ENCODE measurements at regions not wholly inside any gene's neighbourhood (a gene's known extent, or its start where the extent isn't known, plus 50 kb on each side); places are given as distances from the start of the nearest gene placed in this dataset.

DNA sequence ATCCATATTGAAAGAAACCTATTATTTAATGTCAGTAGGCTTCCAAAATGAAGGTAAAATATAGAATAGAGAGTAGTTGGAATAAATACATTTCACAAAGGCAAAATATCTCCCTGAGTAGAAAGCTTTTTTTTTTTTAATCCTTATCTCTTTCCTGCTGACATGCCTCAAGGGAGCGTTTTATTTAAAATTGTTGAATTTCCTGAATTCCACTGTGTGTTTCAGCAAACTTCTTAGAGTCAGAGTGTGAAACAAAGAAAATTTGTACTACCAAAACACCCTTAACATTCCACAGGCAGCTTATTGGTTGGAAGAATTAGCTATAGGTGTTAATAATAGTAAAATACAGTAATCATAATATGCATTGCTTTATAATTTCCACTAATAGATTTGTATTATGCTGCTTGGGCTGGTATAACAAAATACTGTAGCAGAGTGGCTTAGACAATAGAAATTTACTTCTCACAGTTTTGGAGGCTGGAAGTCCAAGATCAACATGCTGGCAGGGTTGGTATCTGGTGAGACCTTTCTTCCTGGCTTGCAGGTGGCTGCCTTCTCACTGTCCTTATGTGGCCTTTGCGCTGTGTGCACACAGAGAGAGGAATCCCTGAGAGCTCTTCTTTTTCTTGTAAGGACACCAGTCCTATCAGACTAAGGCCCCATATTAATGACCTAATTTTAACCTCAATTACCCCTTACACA is 468.4 kb upstream of the C1orf87 start:
- H3K27ac ChIP-seq (ENCODE audit: low read length), result no peak overlapping the region
- H3K4me2 ChIP-seq (ENCODE audit: low read depth, low read length, poor library complexity, severe bottlenecking), result no peak overlapping the region
- no peak for DNase-seq
- no peak overlapping the region for H2AFZ ChIP-seq (ENCODE audit: low read length)
- no peaks in the 10 kb centered on the region for H3K4me1 ChIP-seq (ENCODE audit: low read length)
- no peaks in the 10 kb centered on the region for H3K27me3 ChIP-seq (ENCODE audit: low read length)
- no peaks in the 10 kb centered on the region; the same call in 1 of the 2 replicates for H3K9me2 ChIP-seq (replicated peaks; ENCODE audit: insufficient read depth, low read length)
- H3K9me3 ChIP-seq (ENCODE audit: low read length), result no peaks in the 10 kb centered on the region
- H3K79me2 ChIP-seq (ENCODE audit: low read length), result no peaks in the 10 kb centered on the region
- no peaks in the 10 kb centered on the region for H4K20me1 ChIP-seq (ENCODE audit: insufficient read depth, low read depth, low read length)
- no peak overlapping the region for H3K4me3 ChIP-seq (ENCODE audit: low read length)
- no peaks in the 10 kb centered on the region for H3K36me3 ChIP-seq (ENCODE audit: insufficient read depth, low read length)
- H3K9ac ChIP-seq (ENCODE audit: low read length), result no peak overlapping the region

DNA sequence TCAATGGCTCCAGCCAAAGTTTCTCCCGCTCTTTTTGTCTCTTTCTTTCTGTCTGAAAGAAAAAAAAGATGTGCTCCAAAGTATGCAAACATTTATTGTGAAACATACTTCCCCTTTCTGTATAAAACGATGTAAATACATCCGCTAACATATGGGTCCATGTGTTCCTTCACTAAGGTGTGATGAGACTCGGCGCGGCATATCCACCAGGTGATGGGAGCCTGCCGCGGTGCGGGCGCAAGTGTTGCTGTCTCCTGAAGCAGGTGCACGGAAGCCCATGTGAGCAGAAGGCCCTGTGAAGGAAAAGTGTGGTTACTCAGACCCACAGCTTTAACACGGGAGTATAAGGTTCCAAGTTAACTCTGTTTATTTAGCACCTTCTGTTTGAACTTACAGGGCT is 466.6 kb upstream of the C1orf87 start:
- Histone ChIP-seq H2AFZ (ENCODE audit: low read length) (no peak overlapping the region), H3K9ac (ENCODE audit: low read length) (no peak overlapping the region), H3K4me2 (ENCODE audit: low read depth, low read length, poor library complexity, severe bottlenecking) (no peak overlapping the region)

DNA sequence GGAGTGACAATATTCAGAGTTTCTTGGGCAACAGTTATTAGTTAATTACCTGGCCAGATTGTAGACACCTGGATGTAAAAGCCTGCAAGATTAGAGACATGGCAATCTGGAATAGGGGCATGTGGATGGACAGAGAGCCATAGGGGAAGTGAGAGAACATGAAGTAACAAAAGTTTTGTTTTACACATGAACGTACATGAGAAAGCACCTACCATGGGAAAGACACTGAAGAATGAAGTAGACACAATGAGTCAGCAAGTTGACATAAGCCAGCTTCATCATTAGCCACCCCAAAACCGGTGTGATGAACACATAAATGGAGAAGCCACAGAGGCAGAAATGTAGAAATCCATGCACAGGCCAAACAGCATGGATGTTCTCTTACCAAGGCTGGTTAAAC is 462.1 kb upstream of the C1orf87 start:
- Histone ChIP-seq H3K27ac (ENCODE audit: low read length) (no peak overlapping the region), H3K79me2 (ENCODE audit: low read length) (no peaks in the 10 kb centered on the region), H3K4me1 (ENCODE audit: low read length) (no peaks in the 10 kb centered on the region), H3K4me3 (ENCODE audit: low read length) (no peak overlapping the region), H2AFZ (ENCODE audit: low read length) (no peak overlapping the region), H3K27me3 (ENCODE audit: low read length) (no peaks in the 10 kb centered on the region), H4K20me1 (ENCODE audit: insufficient read depth, low read depth, low read length) (no peaks in the 10 kb centered on the region), H3K4me2 (ENCODE audit: low read depth, low read length, poor library complexity, severe bottlenecking) (no peak overlapping the region), H3K9me2 (replicated peaks; ENCODE audit: insufficient read depth, low read length) (no peaks in the 10 kb centered on the region), H3K9ac (ENCODE audit: low read length) (no peak overlapping the region), H3K9me3 (ENCODE audit: low read length) (no peaks in the 10 kb centered on the region), H3K36me3 (ENCODE audit: insufficient read depth, low read length) (no peaks in the 10 kb centered on the region)
- DNase-seq, result no peak

More for the DNA sequence above, 466.6 kb upstream of the C1orf87 start:
- H3K27ac ChIP-seq (ENCODE audit: low read length), result no peak overlapping the region
- H4K20me1 ChIP-seq (ENCODE audit: insufficient read depth, low read depth, low read length), result no peaks in the 10 kb centered on the region
- no peaks in the 10 kb centered on the region; the same call in 1 of the 2 replicates for H3K9me2 ChIP-seq (replicated peaks; ENCODE audit: insufficient read depth, low read length)
- H3K79me2 ChIP-seq (ENCODE audit: low read length), result no peaks in the 10 kb centered on the region
- H3K4me1 ChIP-seq (ENCODE audit: low read length), result no peaks in the 10 kb centered on the region
- no peaks in the 10 kb centered on the region for H3K9me3 ChIP-seq (ENCODE audit: low read length)
- no peak overlapping the region for H3K4me3 ChIP-seq (ENCODE audit: low read length)
- H3K27me3 ChIP-seq (ENCODE audit: low read length), result no peaks in the 10 kb centered on the region
- no peaks in the 10 kb centered on the region for H3K36me3 ChIP-seq (ENCODE audit: insufficient read depth, low read length)
- DNase-seq, result no peak

DNA sequence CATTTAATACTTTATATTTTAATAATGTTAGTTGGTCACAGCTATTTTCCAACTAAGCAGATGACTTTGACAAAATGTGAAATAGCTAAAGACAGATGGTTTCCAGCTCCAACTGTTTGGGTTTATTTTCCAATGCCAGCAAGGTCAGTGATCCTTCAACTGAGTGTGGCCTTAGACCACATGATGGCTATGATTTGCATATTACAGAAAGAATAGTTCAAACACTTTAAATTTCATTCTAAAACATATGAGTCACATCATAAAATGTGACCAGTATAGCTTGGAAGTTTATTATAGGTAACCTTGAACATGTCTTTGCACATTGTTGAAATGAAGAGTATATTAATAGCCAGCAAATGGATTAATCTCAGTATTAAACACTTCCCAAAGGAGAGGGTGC is 454.0 kb upstream of the C1orf87 start:
- Histone ChIP-seq H3K4me3 (ENCODE audit: low read length) (no peak overlapping the region), H3K36me3 (ENCODE audit: insufficient read depth, low read length) (no peaks in the 10 kb centered on the region), H3K79me2 (ENCODE audit: low read length) (no peaks in the 10 kb centered on the region), H3K4me2 (ENCODE audit: low read depth, low read length, poor library complexity, severe bottlenecking) (no peak overlapping the region), H2AFZ (ENCODE audit: low read length) (no peak overlapping the region), H3K9me3 (ENCODE audit: low read length) (no peaks in the 10 kb centered on the region), H4K20me1 (ENCODE audit: insufficient read depth, low read depth, low read length) (no peaks in the 10 kb centered on the region), H3K9ac (ENCODE audit: low read length) (no peak overlapping the region), H3K4me1 (ENCODE audit: low read length) (no peaks in the 10 kb centered on the region), H3K9me2 (replicated peaks; ENCODE audit: insufficient read depth, low read length) (no peaks in the 10 kb centered on the region), H3K27ac (ENCODE audit: low read length) (no peak overlapping the region), H3K27me3 (ENCODE audit: low read length) (no peaks in the 10 kb centered on the region)
- DNase-seq, result no peak

DNA sequence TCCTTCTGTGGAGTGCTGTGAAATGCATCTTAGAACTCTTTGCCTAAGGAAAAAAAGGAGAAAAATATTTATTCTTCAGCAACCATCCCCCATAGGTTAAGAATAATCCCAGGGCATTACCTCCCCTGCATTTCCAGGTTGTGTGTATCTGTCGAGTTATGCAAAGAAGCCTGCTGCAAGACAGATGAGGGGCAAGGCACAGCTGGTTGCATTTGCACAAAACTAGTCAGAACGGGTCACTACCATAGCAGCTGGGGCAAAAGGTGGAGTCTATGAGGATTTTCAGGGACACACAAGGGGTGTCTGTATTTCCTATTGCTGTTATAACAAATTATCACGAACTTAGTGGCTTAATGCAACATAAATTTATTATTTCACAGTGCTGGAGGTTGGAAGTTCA is 443.4 kb upstream of the C1orf87 start:
- Histone ChIP-seq H2AFZ (ENCODE audit: low read length) (no peak overlapping the region), H3K4me2 (ENCODE audit: low read depth, low read length, poor library complexity, severe bottlenecking) (no peak overlapping the region), H3K27ac (ENCODE audit: low read length) (no peak overlapping the region), H3K36me3 (ENCODE audit: insufficient read depth, low read length) (no peaks in the 10 kb centered on the region), H3K79me2 (ENCODE audit: low read length) (no peaks in the 10 kb centered on the region), H3K27me3 (ENCODE audit: low read length) (no peaks in the 10 kb centered on the region), H3K9ac (ENCODE audit: low read length) (no peak overlapping the region), H3K4me3 (ENCODE audit: low read length) (no peak overlapping the region), H3K9me2 (replicated peaks; ENCODE audit: insufficient read depth, low read length) (no peaks in the 10 kb centered on the region), H3K4me1 (ENCODE audit: low read length) (no peaks in the 10 kb centered on the region), H3K9me3 (ENCODE audit: low read length) (no peaks in the 10 kb centered on the region), H4K20me1 (ENCODE audit: insufficient read depth, low read depth, low read length) (no peaks in the 10 kb centered on the region)
- DNase-seq, result no peak

DNA sequence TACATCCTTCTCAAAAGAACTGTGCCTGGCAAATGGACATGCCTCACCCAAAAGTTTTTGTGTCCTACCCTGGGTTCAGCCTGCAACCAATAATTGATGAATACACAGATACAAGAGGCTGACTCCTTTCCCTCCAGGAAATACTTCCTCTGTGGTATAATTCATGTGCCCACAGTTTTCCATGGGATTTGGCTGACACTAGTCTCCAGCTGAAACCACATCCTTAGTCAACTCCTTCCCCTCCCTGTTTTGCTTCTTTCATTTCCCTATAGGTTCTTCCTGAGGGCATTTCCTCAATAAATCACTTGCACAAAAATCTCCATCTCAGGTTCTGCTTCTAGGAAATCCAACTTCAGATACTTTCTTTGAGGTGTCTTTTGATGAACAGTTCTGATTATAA is 436.6 kb upstream of the C1orf87 start:
- no peaks in the 10 kb centered on the region for H3K79me2 ChIP-seq (ENCODE audit: low read length)
- H3K27me3 ChIP-seq (ENCODE audit: low read length), result no peaks in the 10 kb centered on the region
- H4K20me1 ChIP-seq (ENCODE audit: insufficient read depth, low read depth, low read length), result no peaks in the 10 kb centered on the region
- no peaks in the 10 kb centered on the region for H3K36me3 ChIP-seq (ENCODE audit: insufficient read depth, low read length)
- H3K9me3 ChIP-seq (ENCODE audit: low read length), result no peaks in the 10 kb centered on the region
- no peaks in the 10 kb centered on the region for H3K4me1 ChIP-seq (ENCODE audit: low read length)
- H2AFZ ChIP-seq (ENCODE audit: low read length), result no peak overlapping the region
- no peak for DNase-seq
- no peak overlapping the region for H3K4me2 ChIP-seq (ENCODE audit: low read depth, low read length, poor library complexity, severe bottlenecking)
- H3K4me3 ChIP-seq (ENCODE audit: low read length), result no peak overlapping the region
- no peak overlapping the region for H3K27ac ChIP-seq (ENCODE audit: low read length)
- no peak overlapping the region for H3K9ac ChIP-seq (ENCODE audit: low read length)
- H3K9me2 ChIP-seq (replicated peaks; ENCODE audit: insufficient read depth, low read length), result no peaks in the 10 kb centered on the region

DNA sequence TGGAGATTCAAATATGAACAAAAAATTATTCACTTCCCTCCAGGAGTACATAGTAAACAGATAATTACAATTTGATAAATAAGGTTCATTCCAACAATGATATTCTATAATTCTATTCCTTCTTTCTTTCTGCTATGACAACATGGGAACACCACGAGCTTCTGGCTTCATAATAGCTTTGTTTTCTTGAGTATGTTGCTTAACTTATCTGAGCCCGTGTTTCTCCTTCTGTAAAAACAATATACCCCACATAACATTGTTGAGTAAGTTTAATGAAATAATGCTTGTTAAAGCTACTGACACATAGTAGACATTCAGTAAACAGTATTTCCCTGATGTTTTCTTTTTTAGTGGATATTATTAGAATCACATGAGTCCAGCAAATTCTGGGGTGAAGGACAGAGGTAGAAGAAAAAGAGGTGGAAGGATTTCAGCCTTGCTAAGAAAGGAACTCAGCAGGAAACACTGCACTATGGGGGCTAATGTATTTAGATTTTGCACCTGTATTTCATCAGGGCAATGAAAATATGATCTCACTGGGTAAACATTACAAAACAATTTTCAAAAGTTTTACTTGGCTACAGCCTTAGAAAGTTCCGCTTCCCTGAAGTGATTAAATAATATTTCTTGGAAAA is 430.8 kb upstream of the C1orf87 start:
- H3K36me3 ChIP-seq (ENCODE audit: insufficient read depth, low read length), result no peaks in the 10 kb centered on the region
- no peak overlapping the region for H3K27ac ChIP-seq (ENCODE audit: low read length)
- H4K20me1 ChIP-seq (ENCODE audit: insufficient read depth, low read depth, low read length), result no peaks in the 10 kb centered on the region
- H3K4me1 ChIP-seq (ENCODE audit: low read length), result no peaks in the 10 kb centered on the region
- no peaks in the 10 kb centered on the region for H3K9me3 ChIP-seq (ENCODE audit: low read length)
- H2AFZ ChIP-seq (ENCODE audit: low read length), result no peak overlapping the region
- H3K4me3 ChIP-seq (ENCODE audit: low read length), result no peak overlapping the region
- H3K4me2 ChIP-seq (ENCODE audit: low read depth, low read length, poor library complexity, severe bottlenecking), result no peak overlapping the region
- H3K9me2 ChIP-seq (replicated peaks; ENCODE audit: insufficient read depth, low read length), result no peaks in the 10 kb centered on the region
- DNase-seq, result no peak
- H3K27me3 ChIP-seq (ENCODE audit: low read length), result no peaks in the 10 kb centered on the region
- H3K79me2 ChIP-seq (ENCODE audit: low read length), result no peaks in the 10 kb centered on the region
- H3K9ac ChIP-seq (ENCODE audit: low read length), result no peak overlapping the region

DNA sequence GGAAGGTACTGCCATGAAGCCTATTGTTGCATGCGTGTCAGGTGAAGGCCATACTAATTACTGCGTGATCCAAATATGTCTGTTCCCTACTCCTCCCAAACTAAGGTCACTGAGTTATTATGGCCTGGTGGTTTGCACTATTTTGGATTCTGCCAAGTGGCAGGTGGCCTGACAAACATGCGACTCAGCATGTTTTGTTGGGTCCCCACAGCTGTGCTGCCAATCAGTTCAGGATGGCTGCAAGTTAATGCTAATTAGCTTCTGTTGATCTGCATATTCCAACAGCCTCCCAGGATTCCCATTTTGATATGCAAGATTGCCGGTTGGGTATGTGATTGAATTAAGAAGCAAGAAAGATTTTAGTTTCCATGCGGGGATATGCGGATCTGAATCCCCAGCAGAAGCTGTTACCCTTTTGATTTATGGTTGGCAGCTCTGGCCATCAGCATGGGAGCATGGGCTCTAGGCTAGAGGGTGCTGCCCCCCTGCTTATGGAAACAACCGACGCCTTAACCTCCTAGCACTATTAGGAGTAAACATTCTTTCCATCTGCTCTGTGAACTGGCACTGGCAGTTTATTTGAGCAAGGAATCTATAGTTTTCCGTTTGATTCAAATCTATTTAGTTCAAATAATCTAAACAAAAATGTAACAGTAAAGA is 429.8 kb upstream of the C1orf87 start:
- Histone ChIP-seq H3K9me2 (replicated peaks; ENCODE audit: insufficient read depth, low read length) (no peaks in the 10 kb centered on the region), H3K79me2 (ENCODE audit: low read length) (no peaks in the 10 kb centered on the region), H3K4me3 (ENCODE audit: low read length) (no peak overlapping the region), H3K27me3 (ENCODE audit: low read length) (no peaks in the 10 kb centered on the region), H3K9ac (ENCODE audit: low read length) (no peak overlapping the region), H3K27ac (ENCODE audit: low read length) (no peak overlapping the region), H3K4me1 (ENCODE audit: low read length) (no peaks in the 10 kb centered on the region), H2AFZ (ENCODE audit: low read length) (no peak overlapping the region), H3K36me3 (ENCODE audit: insufficient read depth, low read length) (no peaks in the 10 kb centered on the region), H3K4me2 (ENCODE audit: low read depth, low read length, poor library complexity, severe bottlenecking) (no peak overlapping the region), H3K9me3 (ENCODE audit: low read length) (no peaks in the 10 kb centered on the region), H4K20me1 (ENCODE audit: insufficient read depth, low read depth, low read length) (no peaks in the 10 kb centered on the region)
- DNase-seq, result no peak

Measured in Karpas-422 (cell line).